HL-60 (cell line): ENCODE measurements at regions not wholly inside any gene's neighbourhood (a gene's known extent, or its start where the extent isn't known, plus 50 kb on each side); places are given as distances from the start of the nearest gene placed in this dataset.

Source experiments
- GABPA ChIP-seq: IDR thresholded peaks from 2 replicates; pipeline ENCODE4 v1.6.1; 2012; ENCODE audit warnings: low read depth
- POLR2AphosphoS5 ChIP-seq: IDR thresholded peaks from 2 replicates; pipeline ENCODE4 v1.6.1; 2012; ENCODE audit warnings: low read depth
- TF ChIP-seq, protein P1 (sequence below): IDR thresholded peaks from one replicate; pipeline ENCODE4 v1.5.1; 2011; ENCODE audit warnings: low read length, control low read depth, inconsistent platforms; ENCODE audit not compliant: insufficient read depth
- TF ChIP-seq, protein P2 (sequence below): IDR thresholded peaks from 2 replicates; pipeline ENCODE4 v1.6.1; 2012; ENCODE audit warnings: low read depth; ENCODE audit not compliant: insufficient replicate concordance

GRCh38 chr6:140002396-140003022, 628.1 kb upstream of the CITED2 start:
- TF ChIP-seq, protein P1, sequence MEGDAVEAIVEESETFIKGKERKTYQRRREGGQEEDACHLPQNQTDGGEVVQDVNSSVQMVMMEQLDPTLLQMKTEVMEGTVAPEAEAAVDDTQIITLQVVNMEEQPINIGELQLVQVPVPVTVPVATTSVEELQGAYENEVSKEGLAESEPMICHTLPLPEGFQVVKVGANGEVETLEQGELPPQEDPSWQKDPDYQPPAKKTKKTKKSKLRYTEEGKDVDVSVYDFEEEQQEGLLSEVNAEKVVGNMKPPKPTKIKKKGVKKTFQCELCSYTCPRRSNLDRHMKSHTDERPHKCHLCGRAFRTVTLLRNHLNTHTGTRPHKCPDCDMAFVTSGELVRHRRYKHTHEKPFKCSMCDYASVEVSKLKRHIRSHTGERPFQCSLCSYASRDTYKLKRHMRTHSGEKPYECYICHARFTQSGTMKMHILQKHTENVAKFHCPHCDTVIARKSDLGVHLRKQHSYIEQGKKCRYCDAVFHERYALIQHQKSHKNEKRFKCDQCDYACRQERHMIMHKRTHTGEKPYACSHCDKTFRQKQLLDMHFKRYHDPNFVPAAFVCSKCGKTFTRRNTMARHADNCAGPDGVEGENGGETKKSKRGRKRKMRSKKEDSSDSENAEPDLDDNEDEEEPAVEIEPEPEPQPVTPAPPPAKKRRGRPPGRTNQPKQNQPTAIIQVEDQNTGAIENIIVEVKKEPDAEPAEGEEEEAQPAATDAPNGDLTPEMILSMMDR = no peak
- TF ChIP-seq POLR2AphosphoS5 (no peak), GABPA (no peak)
- TF ChIP-seq, protein P2, sequence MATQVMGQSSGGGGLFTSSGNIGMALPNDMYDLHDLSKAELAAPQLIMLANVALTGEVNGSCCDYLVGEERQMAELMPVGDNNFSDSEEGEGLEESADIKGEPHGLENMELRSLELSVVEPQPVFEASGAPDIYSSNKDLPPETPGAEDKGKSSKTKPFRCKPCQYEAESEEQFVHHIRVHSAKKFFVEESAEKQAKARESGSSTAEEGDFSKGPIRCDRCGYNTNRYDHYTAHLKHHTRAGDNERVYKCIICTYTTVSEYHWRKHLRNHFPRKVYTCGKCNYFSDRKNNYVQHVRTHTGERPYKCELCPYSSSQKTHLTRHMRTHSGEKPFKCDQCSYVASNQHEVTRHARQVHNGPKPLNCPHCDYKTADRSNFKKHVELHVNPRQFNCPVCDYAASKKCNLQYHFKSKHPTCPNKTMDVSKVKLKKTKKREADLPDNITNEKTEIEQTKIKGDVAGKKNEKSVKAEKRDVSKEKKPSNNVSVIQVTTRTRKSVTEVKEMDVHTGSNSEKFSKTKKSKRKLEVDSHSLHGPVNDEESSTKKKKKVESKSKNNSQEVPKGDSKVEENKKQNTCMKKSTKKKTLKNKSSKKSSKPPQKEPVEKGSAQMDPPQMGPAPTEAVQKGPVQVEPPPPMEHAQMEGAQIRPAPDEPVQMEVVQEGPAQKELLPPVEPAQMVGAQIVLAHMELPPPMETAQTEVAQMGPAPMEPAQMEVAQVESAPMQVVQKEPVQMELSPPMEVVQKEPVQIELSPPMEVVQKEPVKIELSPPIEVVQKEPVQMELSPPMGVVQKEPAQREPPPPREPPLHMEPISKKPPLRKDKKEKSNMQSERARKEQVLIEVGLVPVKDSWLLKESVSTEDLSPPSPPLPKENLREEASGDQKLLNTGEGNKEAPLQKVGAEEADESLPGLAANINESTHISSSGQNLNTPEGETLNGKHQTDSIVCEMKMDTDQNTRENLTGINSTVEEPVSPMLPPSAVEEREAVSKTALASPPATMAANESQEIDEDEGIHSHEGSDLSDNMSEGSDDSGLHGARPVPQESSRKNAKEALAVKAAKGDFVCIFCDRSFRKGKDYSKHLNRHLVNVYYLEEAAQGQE = no peak
